ENCODE measurements at regions not wholly inside any gene's neighbourhood (a gene's known extent, or its start where the extent isn't known, plus 50 kb on each side); places are given as distances from the start of the nearest gene placed in this dataset.

DNA sequence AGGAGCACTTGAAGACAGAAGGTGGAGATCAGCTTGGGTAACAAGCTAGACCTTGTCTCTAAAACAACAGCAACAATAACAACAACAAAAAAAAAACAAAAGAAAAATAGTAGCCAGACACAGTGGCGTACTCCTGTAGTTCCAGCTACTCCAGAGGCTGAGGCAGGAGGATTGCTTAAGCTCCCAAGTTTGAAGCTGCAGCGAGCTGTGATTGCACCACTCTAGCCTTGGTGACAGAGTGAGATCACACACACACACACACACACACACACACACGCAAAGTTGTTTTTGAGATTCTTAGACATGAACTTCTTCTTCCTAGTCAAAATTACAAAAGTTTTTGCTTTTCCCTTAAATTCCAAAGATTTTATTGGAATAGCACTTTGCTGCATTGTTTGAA lies 93.0 kb upstream of the IGSF10 start:
- Histone ChIP-seq H3K27me3 (no peaks in the 10 kb centered on the region), H3K4me3 (no peak overlapping the region), H3K27ac (no peak overlapping the region), H3K4me1 (peaks cover 4 to 27% (median 10%) of the 10 kb centered on the region in 3 donors), H3K36me3 (no peaks in the 10 kb centered on the region), H3K9me3 (no peaks in the 10 kb centered on the region)
- 81 to 86% methylated on average over 3 of the region's 3 CpGs for WGBS, 2 donors
- no peak for DNase-seq
- intact Hi-C loops (cut with DNase I), result no loop called here
- TF ChIP-seq POLR2A (IDR thresholded peaks at IDR 0.05) (no peak), CTCF (IDR thresholded peaks at IDR 0.05) (no peak)

DNA sequence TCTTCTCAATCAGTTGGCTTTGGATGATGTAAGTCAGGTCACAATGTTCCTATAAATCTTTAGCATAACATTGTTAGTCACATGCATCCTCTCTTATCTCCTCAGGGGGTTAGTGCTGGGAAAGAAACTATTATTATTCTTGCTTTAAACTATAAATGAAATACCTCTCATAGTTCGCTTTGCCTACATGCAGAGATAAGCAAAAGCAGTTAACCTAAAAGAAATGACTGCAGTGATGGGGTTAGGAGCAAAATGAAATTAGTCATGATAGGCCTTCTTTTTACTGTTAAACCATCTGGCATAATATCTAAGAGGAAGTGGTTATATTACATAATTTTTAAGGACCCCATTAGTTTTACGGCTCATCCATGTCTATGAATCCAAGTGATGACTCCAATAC lies 91.7 kb upstream of the IGSF10 start:
- 81 to 82% methylated on average over 2 of the region's 2 CpGs for WGBS, 2 donors
- Histone ChIP-seq H3K9me3 (no peaks in the 10 kb centered on the region), H3K4me1 (peaks cover 2 to 23% (median 10%) of the 10 kb centered on the region in 3 donors), H3K36me3 (no peaks in the 10 kb centered on the region), H3K4me3 (no peak overlapping the region), H3K27ac (no peak overlapping the region), H3K27me3 (no peaks in the 10 kb centered on the region)
- intact Hi-C loops (cut with DNase I), result no loop called here
- TF ChIP-seq CTCF (IDR thresholded peaks at IDR 0.05) (no peak), POLR2A (IDR thresholded peaks at IDR 0.05) (no peak)
- no peak for DNase-seq

- Histone ChIP-seq H3K27ac (peak overlapping the region in 3 of 4 donors; percentile 10 to 56 (median 35)), H3K4me1 (peaks cover 2 to 25% (median 10%) of the 10 kb centered on the region in 3 donors), H3K9me3 (no peaks in the 10 kb centered on the region), H3K36me3 (no peaks in the 10 kb centered on the region), H3K4me3 (no peak overlapping the region), H3K27me3 (no peaks in the 10 kb centered on the region)
- no peak for TF ChIP-seq POLR2A (IDR thresholded peaks at IDR 0.05)
- no peak for TF ChIP-seq CTCF (IDR thresholded peaks at IDR 0.05)
- no peak for DNase-seq
- intact Hi-C loops (cut with DNase I), result no loop called here
- 73 to 79% methylated on average over 5 of the region's 5 CpGs for WGBS, 2 donors
These were observed 89.8 kb upstream of the IGSF10 start for GRCh38 chr3:151550642-151551041.

DNA sequence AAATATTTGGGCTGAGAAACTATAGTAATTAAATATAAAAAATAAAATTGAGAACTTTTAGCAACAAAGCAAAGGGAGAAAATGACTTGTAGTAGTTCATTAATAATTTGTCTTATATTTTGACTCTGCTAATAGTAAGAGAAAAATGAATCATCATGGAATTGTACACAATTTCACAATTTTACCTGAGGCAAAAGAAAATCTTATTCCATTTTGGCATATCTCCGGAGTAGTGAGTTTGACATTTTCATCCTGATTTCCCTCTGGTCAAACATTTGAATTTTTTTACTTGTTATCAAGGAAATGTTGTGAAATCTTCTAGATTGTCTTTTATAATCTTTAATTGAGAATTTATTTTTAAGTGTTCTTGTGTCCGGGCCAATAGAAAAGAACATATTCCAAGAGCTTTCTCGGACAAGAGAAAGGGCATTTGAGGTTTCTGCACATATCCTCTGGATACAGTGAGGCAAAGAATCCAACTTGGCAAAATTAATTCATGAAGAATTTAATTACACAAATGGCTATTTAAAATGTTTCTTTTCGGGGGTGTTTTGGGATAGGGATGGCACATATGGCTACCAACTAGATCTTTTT lies 89.3 kb upstream of the IGSF10 start:
- Histone ChIP-seq H3K36me3 (no peaks in the 10 kb centered on the region), H3K9me3 (no peaks in the 10 kb centered on the region), H3K27me3 (no peaks in the 10 kb centered on the region), H3K27ac (peak overlapping the region in 2 of 4 donors; percentile 35 to 56), H3K4me1 (peaks cover 2 to 31% (median 11%) of the 10 kb centered on the region in 3 donors), H3K4me3 (no peak overlapping the region)
- no peak for DNase-seq
- TF ChIP-seq CTCF (IDR thresholded peaks at IDR 0.05) (no peak), POLR2A (IDR thresholded peaks at IDR 0.05) (no peak)
- 17 to 26% methylated on average over 4 of the region's 4 CpGs for WGBS, 2 donors
- intact Hi-C loops (cut with DNase I), result no loop called here

GRCh38 chr3:151548195-151548594 lies 87.3 kb upstream of the IGSF10 start:
- H3K36me3 ChIP-seq, result no peaks in the 10 kb centered on the region
- H3K9me3 ChIP-seq, result no peaks in the 10 kb centered on the region
- intact Hi-C loops (cut with DNase I), result no loop called here
- no peaks in the 10 kb centered on the region for H3K27me3 ChIP-seq
- no peak overlapping the region for H3K4me3 ChIP-seq
- no peak overlapping the region for H3K27ac ChIP-seq
- H3K4me1 ChIP-seq, result peaks cover 2 to 48% (median 13%) of the 10 kb centered on the region in 3 donors
- WGBS, 2 donors, result 75 to 82% methylated on average over 2 of the region's 2 CpGs
- TF ChIP-seq CTCF (IDR thresholded peaks at IDR 0.05), result no peak
- no peak for TF ChIP-seq POLR2A (IDR thresholded peaks at IDR 0.05)
- DNase-seq, result no peak
